Esophagus mucosa (tissue), 1 donor: ENCODE measurements at regions not wholly inside any gene's neighbourhood (a gene's known extent, or its start where the extent isn't known, plus 50 kb on each side); places are given as distances from the start of the nearest gene placed in this dataset.

Experiments used
- ATAC-seq: fragments of 200-7000 bp; cut with Tn5 transposase; one replicate; pipeline ENCODE4 v1.9.1; 2020
- donor health status: DM: yes; HTN: yes; CAD: no.

GRCh38 chr13:91127995-91128394, 219.5 kb upstream of the MIR17HG start:
- ATAC-seq = no peak

GRCh38 chr13:91132381-91132780, 215.1 kb upstream of the MIR17HG start:
- ATAC-seq = no peak

- no peak for ATAC-seq
Observed at GRCh38 chr13:91132786-91133185, 214.7 kb upstream of the MIR17HG start.

GRCh38 chr13:91133941-91134802, 213.3 kb upstream of the MIR17HG start:
- peak; percentile 62 for ATAC-seq

GRCh38 chr13:91134803-91135184, 212.7 kb upstream of the MIR17HG start:
- ATAC-seq = no peak

- ATAC-seq = no peak
Observed at GRCh38 chr13:91135376-91135775, 212.1 kb upstream of the MIR17HG start.

GRCh38 chr13:91135968-91136367, 211.5 kb upstream of the MIR17HG start:
- no peak for ATAC-seq

GRCh38 chr13:91136806-91137205, 210.7 kb upstream of the MIR17HG start:
- no peak for ATAC-seq

- ATAC-seq = no peak
Observed at GRCh38 chr13:91139232-91139631, 208.3 kb upstream of the MIR17HG start.

GRCh38 chr13:91141543-91142061, 205.9 kb upstream of the MIR17HG start:
- ATAC-seq = no peak

GRCh38 chr13:91142572-91142971, 204.9 kb upstream of the MIR17HG start:
- ATAC-seq = no peak

- ATAC-seq = no peak
Observed at GRCh38 chr13:91144054-91144453, 203.4 kb upstream of the MIR17HG start.

GRCh38 chr13:91144486-91144885, 203.0 kb upstream of the MIR17HG start:
- no peak for ATAC-seq

- no peak for ATAC-seq
Observed at GRCh38 chr13:91145571-91146205, 201.8 kb upstream of the MIR17HG start.

- no peak for ATAC-seq
Observed at GRCh38 chr13:91146601-91147000, 200.9 kb upstream of the MIR17HG start.

GRCh38 chr13:91148098-91148497, 199.4 kb upstream of the MIR17HG start:
- ATAC-seq = no peak

- no peak for ATAC-seq
Observed at GRCh38 chr13:91151921-91152320, 195.6 kb upstream of the MIR17HG start.

GRCh38 chr13:91153372-91153771, 194.1 kb upstream of the MIR17HG start:
- ATAC-seq = no peak

- ATAC-seq = no peak
Observed at GRCh38 chr13:91154558-91155353, 192.7 kb upstream of the MIR17HG start.

GRCh38 chr13:91155512-91156114, 191.9 kb upstream of the MIR17HG start:
- ATAC-seq = no peak

- ATAC-seq = no peak
Observed at GRCh38 chr13:91157273-91158016, 190.0 kb upstream of the MIR17HG start.

- ATAC-seq = no peak
Observed at GRCh38 chr13:91158017-91158395, 189.5 kb upstream of the MIR17HG start.
